ENCODE measurements at regions not wholly inside any gene's neighbourhood (a gene's known extent, or its start where the extent isn't known, plus 50 kb on each side); places are given as distances from the start of the nearest gene placed in this dataset.

- no peak for TF ChIP-seq EZH2 (IDR thresholded peaks at IDR 0.05; ENCODE audit: borderline replicate concordance, control insufficient read depth, low read depth, low read length)
- no peak for TF ChIP-seq MAX (IDR thresholded peaks at IDR 0.05; ENCODE audit: low read depth, low read length)
- TF ChIP-seq FOS (IDR thresholded peaks at IDR 0.05; ENCODE audit: borderline replicate concordance, extremely low read depth, insufficient read length) = no peak
- no peak for TF ChIP-seq CEBPZ (IDR thresholded peaks at IDR 0.05; ENCODE audit: low read depth, low read length)
- TF ChIP-seq JUND (IDR thresholded peaks at IDR 0.05; ENCODE audit: low read depth, low read length) = no peak
- TF ChIP-seq CTCF (IDR thresholded peaks at IDR 0.05 in 2 of 3, conservative IDR thresholded peaks at IDR 0.05 in 1 of 3; ENCODE audit: control insufficient read depth in 2 of 3, extremely low read depth in 1 of 3, insufficient read depth in 1 of 3, low read depth in 3 of 3, low read length in 3 of 3) = no peak
- no peak for TF ChIP-seq ZNF274 (IDR thresholded peaks at IDR 0.05; ENCODE audit: insufficient read depth, insufficient read length)
- TF ChIP-seq USF2 (IDR thresholded peaks at IDR 0.05; ENCODE audit: borderline replicate concordance, low read depth, low read length) = no peak
- TF ChIP-seq SUZ12 (IDR thresholded peaks at IDR 0.05; ENCODE audit: unreplicated experiment) = no peak
- no peak for TF ChIP-seq ZBTB4 (CRISPR knock-in tag; IDR thresholded peaks at IDR 0.05)
- no peak for TF ChIP-seq TCF3 (IDR thresholded peaks at IDR 0.05; ENCODE audit: borderline replicate concordance, insufficient read depth, low read depth, low read length)
Measured at GRCh38 chr10:8323428-8324054, 269.1 kb downstream of the GATA3 start.
